ENCODE measurements at regions not wholly inside any gene's neighbourhood (a gene's known extent, or its start where the extent isn't known, plus 50 kb on each side); places are given as distances from the start of the nearest gene placed in this dataset.

GRCh38 chr13:55820817-55821216 lies 1319.9 kb upstream of the PRR20A start:
- Mint-ChIP-seq H3K27me3 (ENCODE audit: unreplicated experiment) (peaks cover 2% of the 10 kb centered on the region), H3K4me3 (ENCODE audit: unreplicated experiment) (no peak overlapping the region)

DNA sequence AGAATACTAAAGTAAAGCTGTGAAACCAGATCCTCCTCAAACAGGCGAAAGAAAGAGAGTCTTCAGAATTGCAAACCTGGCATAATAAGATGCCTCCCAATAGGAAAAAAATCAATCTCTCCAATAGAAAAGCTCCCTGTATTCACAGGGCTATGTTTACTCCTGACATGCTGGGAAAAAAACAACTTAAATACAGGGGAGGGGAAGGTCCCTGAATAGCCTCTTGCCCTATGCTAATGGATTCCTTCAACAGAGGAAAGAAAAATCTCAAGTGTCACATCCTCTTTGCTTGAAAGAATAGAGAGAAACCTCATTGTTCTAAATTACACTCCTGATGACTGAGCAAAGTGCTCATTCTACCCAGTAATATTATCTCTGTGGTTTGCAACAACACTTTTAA lies 1271.1 kb upstream of the PRR20A start:
- Mint-ChIP-seq H3K9me3 (ENCODE audit: unreplicated experiment) (peaks cover 7% of the 10 kb centered on the region), H3K27ac (ENCODE audit: unreplicated experiment) (no peak overlapping the region), H3K27me3 (ENCODE audit: unreplicated experiment) (peaks cover 2% of the 10 kb centered on the region), H3K4me1 (ENCODE audit: unreplicated experiment) (no peaks in the 10 kb centered on the region), H3K4me3 (ENCODE audit: unreplicated experiment) (no peak overlapping the region), H3K36me3 (ENCODE audit: low read depth, unreplicated experiment) (no peaks in the 10 kb centered on the region)
- DNase-seq (ENCODE audit: low spot score): no peak
- no peak for TF ChIP-seq CTCF (IDR thresholded peaks at IDR 0.05; ENCODE audit: unreplicated experiment)

More at GRCh38 chr13:55820817-55821216, 1319.9 kb upstream of the PRR20A start:
- no peak for TF ChIP-seq CTCF (IDR thresholded peaks at IDR 0.05; ENCODE audit: unreplicated experiment)
- no peak for DNase-seq (ENCODE audit: low spot score)
- Mint-ChIP-seq H3K4me1 (ENCODE audit: unreplicated experiment) (no peaks in the 10 kb centered on the region), H3K27ac (ENCODE audit: unreplicated experiment) (no peak overlapping the region), H3K36me3 (ENCODE audit: low read depth, unreplicated experiment) (no peaks in the 10 kb centered on the region), H3K9me3 (ENCODE audit: unreplicated experiment) (no peaks in the 10 kb centered on the region)

GRCh38 chr13:55887561-55887960 lies 1253.2 kb upstream of the PRR20A start:
- Mint-ChIP-seq H3K9me3 (ENCODE audit: unreplicated experiment) (no peaks in the 10 kb centered on the region), H3K27me3 (ENCODE audit: unreplicated experiment) (no peaks in the 10 kb centered on the region), H3K27ac (ENCODE audit: unreplicated experiment) (no peak overlapping the region), H3K36me3 (ENCODE audit: low read depth, unreplicated experiment) (no peaks in the 10 kb centered on the region), H3K4me1 (ENCODE audit: unreplicated experiment) (no peaks in the 10 kb centered on the region), H3K4me3 (ENCODE audit: unreplicated experiment) (no peak overlapping the region)
- DNase-seq (ENCODE audit: low spot score): no peak
- TF ChIP-seq CTCF (IDR thresholded peaks at IDR 0.05; ENCODE audit: unreplicated experiment): no peak

GRCh38 chr13:55893540-55893939 lies 1247.2 kb upstream of the PRR20A start:
- no peaks in the 10 kb centered on the region for H3K4me1 Mint-ChIP-seq (ENCODE audit: unreplicated experiment)

DNA sequence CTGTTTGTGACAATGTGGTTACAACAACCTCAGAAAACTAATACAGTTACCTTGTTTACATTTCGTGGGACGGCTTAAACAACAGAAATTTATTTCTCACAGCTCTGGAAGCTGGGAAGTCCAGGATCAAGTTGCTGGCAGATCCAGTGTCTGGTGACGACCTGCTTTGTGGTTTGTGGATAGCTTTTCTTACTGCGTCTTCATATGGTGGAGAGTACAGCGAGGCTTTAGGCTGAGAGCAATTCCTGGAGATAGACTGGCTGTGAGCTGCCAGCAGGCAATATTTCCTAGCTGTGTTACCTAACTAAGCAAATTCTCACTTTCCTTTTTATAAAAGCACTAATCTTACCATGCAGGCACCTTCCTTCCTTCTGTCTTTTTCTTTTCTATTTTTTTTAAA lies 1203.5 kb upstream of the PRR20A start:
- no peak overlapping the region for H3K27ac Mint-ChIP-seq (ENCODE audit: unreplicated experiment)
- no peak overlapping the region for H3K4me3 Mint-ChIP-seq (ENCODE audit: unreplicated experiment)
- no peaks in the 10 kb centered on the region for H3K4me1 Mint-ChIP-seq (ENCODE audit: unreplicated experiment)
- H3K27me3 Mint-ChIP-seq (ENCODE audit: unreplicated experiment): no peaks in the 10 kb centered on the region
- DNase-seq (ENCODE audit: low spot score): no peak
- H3K9me3 Mint-ChIP-seq (ENCODE audit: unreplicated experiment): no peaks in the 10 kb centered on the region
- H3K36me3 Mint-ChIP-seq (ENCODE audit: low read depth, unreplicated experiment): no peaks in the 10 kb centered on the region
- no peak for TF ChIP-seq CTCF (IDR thresholded peaks at IDR 0.05; ENCODE audit: unreplicated experiment)

More at GRCh38 chr13:55893540-55893939, 1247.2 kb upstream of the PRR20A start:
- Mint-ChIP-seq H3K27me3 (ENCODE audit: unreplicated experiment) (no peaks in the 10 kb centered on the region), H3K4me3 (ENCODE audit: unreplicated experiment) (no peak overlapping the region), H3K9me3 (ENCODE audit: unreplicated experiment) (no peaks in the 10 kb centered on the region), H3K36me3 (ENCODE audit: low read depth, unreplicated experiment) (no peaks in the 10 kb centered on the region), H3K27ac (ENCODE audit: unreplicated experiment) (no peak overlapping the region)
- no peak for TF ChIP-seq CTCF (IDR thresholded peaks at IDR 0.05; ENCODE audit: unreplicated experiment)
- DNase-seq (ENCODE audit: low spot score): no peak
